GM21576 (cell line): ENCODE measurements at regions not wholly inside any gene's neighbourhood (a gene's known extent, or its start where the extent isn't known, plus 50 kb on each side); places are given as distances from the start of the nearest gene placed in this dataset.
"Not testable (repeated sequence)": the region's sequence is repeated elsewhere in the genome, so short reads cannot be mapped to it uniquely, and the experiment has no call there.

Experiments used
- ATAC-seq: cut with Tn5 transposase; IDR thresholded peaks from one replicate; pipeline ENCODE4 v1.9.1; 2021; ENCODE audit warnings: mild to moderate bottlenecking, moderate library complexity; ENCODE audit not compliant: unreplicated experiment

GRCh38 chr10:6986927-6987326 lies 406.9 kb upstream of the PRKCQ start:
- ATAC-seq, result no peak

GRCh38 chr10:6985644-6986043 lies 405.6 kb upstream of the PRKCQ start:
- ATAC-seq, result no peak

GRCh38 chr10:6984971-6985370 lies 404.9 kb upstream of the PRKCQ start:
- no peak for ATAC-seq

- not testable (repeated sequence) for ATAC-seq
These were observed 403.9 kb upstream of the PRKCQ start for GRCh38 chr10:6984016-6984415.

GRCh38 chr10:6980353-6980752 lies 400.3 kb upstream of the PRKCQ start:
- no peak for ATAC-seq

GRCh38 chr10:6979371-6979770 lies 399.3 kb upstream of the PRKCQ start:
- no peak for ATAC-seq

- no peak for ATAC-seq
These were observed 398.1 kb upstream of the PRKCQ start for GRCh38 chr10:6978187-6978627.

- no peak for ATAC-seq
These were observed 397.5 kb upstream of the PRKCQ start for GRCh38 chr10:6977398-6978186.

- no peak for ATAC-seq
These were observed 393.8 kb upstream of the PRKCQ start for GRCh38 chr10:6973899-6974298.

- ATAC-seq, result no peak
These were observed 392.1 kb upstream of the PRKCQ start for GRCh38 chr10:6972226-6972625.

- no peak for ATAC-seq
These were observed 389.6 kb upstream of the PRKCQ start for GRCh38 chr10:6969659-6970058.

GRCh38 chr10:6964543-6964942 lies 384.5 kb upstream of the PRKCQ start:
- ATAC-seq, result no peak

- no peak for ATAC-seq
These were observed 382.5 kb upstream of the PRKCQ start for GRCh38 chr10:6962576-6962975.

GRCh38 chr10:6958711-6959110 lies 378.6 kb upstream of the PRKCQ start:
- ATAC-seq, result no peak

- no peak for ATAC-seq
These were observed 378.2 kb upstream of the PRKCQ start for GRCh38 chr10:6958254-6958653.

GRCh38 chr10:6957851-6958250 lies 377.8 kb upstream of the PRKCQ start:
- ATAC-seq, result no peak

- ATAC-seq, result no peak
These were observed 376.5 kb upstream of the PRKCQ start for GRCh38 chr10:6956562-6956961.

GRCh38 chr10:6953271-6953801 lies 373.3 kb upstream of the PRKCQ start:
- ATAC-seq, result no peak

- ATAC-seq, result no peak
These were observed 371.7 kb upstream of the PRKCQ start for GRCh38 chr10:6951732-6952131.

GRCh38 chr10:6950133-6950532 lies 370.1 kb upstream of the PRKCQ start:
- no peak for ATAC-seq

- no peak for ATAC-seq
These were observed 364.4 kb upstream of the PRKCQ start for GRCh38 chr10:6944436-6944835.

GRCh38 chr10:6938384-6938783 lies 358.3 kb upstream of the PRKCQ start:
- ATAC-seq, result no peak

GRCh38 chr10:6936931-6937330 lies 356.9 kb upstream of the PRKCQ start:
- no peak for ATAC-seq
